GM23248 (cell line): ENCODE measurements at regions not wholly inside any gene's neighbourhood (a gene's known extent, or its start where the extent isn't known, plus 50 kb on each side); places are given as distances from the start of the nearest gene placed in this dataset.

Experiments
- EZH2 ChIP-seq: fragments of 200-600 bp; sonication (generic); IDR thresholded peaks from 2 replicates; pipeline ENCODE4 v1.6.1; 2018; ENCODE audit warnings: antibody characterized with exemption, mild to moderate bottlenecking; ENCODE audit not compliant: insufficient read depth, poor library complexity, severe bottlenecking
- EZH2phosphoT487 ChIP-seq: fragments of 200-600 bp; sonication (generic); IDR thresholded peaks from 2 replicates; pipeline ENCODE4 v1.6.1; 2018; ENCODE audit warnings: antibody characterized with exemption, moderate library complexity, mild to moderate bottlenecking, low read depth; ENCODE audit not compliant: insufficient read depth

DNA sequence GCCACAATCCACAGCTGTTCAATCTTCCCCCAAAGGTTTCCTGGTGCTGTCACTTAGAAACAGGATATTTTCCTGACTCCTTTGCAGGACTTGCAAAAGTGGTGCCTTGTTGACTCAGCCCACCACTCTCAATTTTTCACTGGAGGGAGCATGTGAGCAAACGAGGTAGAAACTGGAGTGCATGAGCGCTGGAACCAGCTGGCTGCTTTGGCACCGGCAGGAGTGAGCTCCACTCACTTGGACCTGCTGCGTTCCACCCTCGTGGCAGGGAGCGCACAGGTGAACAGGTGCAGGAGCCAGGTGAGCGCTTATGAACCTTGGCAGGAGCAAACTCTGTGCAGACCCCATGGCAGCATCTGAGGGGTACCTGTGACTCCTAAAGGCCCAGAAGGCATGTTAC is 364.1 kb upstream of the RORB start:
- TF ChIP-seq EZH2phosphoT487 (no peak), EZH2 (no peak)
